Adrenal gland (tissue), 5 donors: ENCODE measurements at regions not wholly inside any gene's neighbourhood (a gene's known extent, or its start where the extent isn't known, plus 50 kb on each side); places are given as distances from the start of the nearest gene placed in this dataset.

Experiments
- POLR2A ChIP-seq, 2 donors: fragments of 450-650 bp; IDR thresholded peaks; one replicate each; pipeline ENCODE4 v1.6.1; 2017; ENCODE audit warnings: antibody characterized with exemption in 2 of 2, mild to moderate bottlenecking in 2 of 2, moderate library complexity in 1 of 2
- TF ChIP-seq, protein P1 (sequence below), 6 experiments: fragments of 450-650 bp in 4 of 6; fragments of 200-600 bp in 2 of 6; sonication (generic) in 1 of 6; IDR thresholded peaks; 1 replicate in 5 of 6; 2 replicates in 1 of 6; pipeline versions ENCODE4 v1.5.1 to v1.8.0; 2016 to 2021; ENCODE audit warnings: antibody characterized with exemption in 6 of 6, mild to moderate bottlenecking in 2 of 6, moderate library complexity in 1 of 6
- donor health status: DM: no; HTN: no; CAD: no.

- TF ChIP-seq, protein P1, sequence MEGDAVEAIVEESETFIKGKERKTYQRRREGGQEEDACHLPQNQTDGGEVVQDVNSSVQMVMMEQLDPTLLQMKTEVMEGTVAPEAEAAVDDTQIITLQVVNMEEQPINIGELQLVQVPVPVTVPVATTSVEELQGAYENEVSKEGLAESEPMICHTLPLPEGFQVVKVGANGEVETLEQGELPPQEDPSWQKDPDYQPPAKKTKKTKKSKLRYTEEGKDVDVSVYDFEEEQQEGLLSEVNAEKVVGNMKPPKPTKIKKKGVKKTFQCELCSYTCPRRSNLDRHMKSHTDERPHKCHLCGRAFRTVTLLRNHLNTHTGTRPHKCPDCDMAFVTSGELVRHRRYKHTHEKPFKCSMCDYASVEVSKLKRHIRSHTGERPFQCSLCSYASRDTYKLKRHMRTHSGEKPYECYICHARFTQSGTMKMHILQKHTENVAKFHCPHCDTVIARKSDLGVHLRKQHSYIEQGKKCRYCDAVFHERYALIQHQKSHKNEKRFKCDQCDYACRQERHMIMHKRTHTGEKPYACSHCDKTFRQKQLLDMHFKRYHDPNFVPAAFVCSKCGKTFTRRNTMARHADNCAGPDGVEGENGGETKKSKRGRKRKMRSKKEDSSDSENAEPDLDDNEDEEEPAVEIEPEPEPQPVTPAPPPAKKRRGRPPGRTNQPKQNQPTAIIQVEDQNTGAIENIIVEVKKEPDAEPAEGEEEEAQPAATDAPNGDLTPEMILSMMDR (IDR thresholded peaks at IDR 0.05), result no peak
- TF ChIP-seq POLR2A (IDR thresholded peaks at IDR 0.05), result no peak
These were observed 89.4 kb upstream of the TLL1 start for GRCh38 chr4:165783626-165784025.
